ENCODE measurements at regions not wholly inside any gene's neighbourhood (a gene's known extent, or its start where the extent isn't known, plus 50 kb on each side); places are given as distances from the start of the nearest gene placed in this dataset.

DNA sequence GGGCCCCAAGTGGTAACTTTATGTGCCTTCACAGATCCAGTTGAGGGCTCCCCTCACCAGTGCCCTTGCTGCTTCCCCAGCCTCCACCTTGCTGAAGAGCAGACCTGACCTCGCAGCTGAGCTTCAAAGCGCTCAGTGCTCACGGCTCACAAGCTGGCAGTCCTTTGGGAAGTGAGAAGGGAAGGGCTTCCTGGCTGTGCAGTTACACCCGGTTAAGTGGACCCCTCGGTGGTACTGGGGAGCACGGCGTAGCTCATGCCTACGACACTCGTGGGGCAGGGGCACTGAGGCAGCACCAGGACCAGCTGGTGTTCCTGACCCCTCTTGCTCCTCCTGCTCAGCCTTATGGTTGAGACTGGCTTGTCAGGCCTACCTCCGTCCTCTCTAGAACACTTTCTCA is 629.0 kb upstream of the TBL1XR1 start:
- H3K4me2 ChIP-seq (ENCODE audit: low read length): no peak overlapping the region
- TF ChIP-seq TAF1 (IDR thresholded peaks at IDR 0.05; ENCODE audit: low read depth): no peak
- no peak for TF ChIP-seq SMC3 (conservative IDR thresholded peaks at IDR 0.05; ENCODE audit: poor library complexity)
- no peak for TF ChIP-seq RAD21 (conservative IDR thresholded peaks at IDR 0.05)
- no peak for TF ChIP-seq MXI1 (conservative IDR thresholded peaks at IDR 0.05; ENCODE audit: poor library complexity, severe bottlenecking)
- no peak for TF ChIP-seq EP300 (conservative IDR thresholded peaks at IDR 0.05; ENCODE audit: poor library complexity, severe bottlenecking)
- no peak for TF ChIP-seq POLR2AphosphoS5 (IDR thresholded peaks at IDR 0.05)
- no peak for TF ChIP-seq EZH2 (IDR thresholded peaks at IDR 0.05; ENCODE audit: borderline replicate concordance, insufficient read depth, low read length, poor library complexity, severe bottlenecking)
- TF ChIP-seq REST (IDR thresholded peaks at IDR 0.05; ENCODE audit: borderline replicate concordance): no peak
- no peak for TF ChIP-seq CTCF (IDR thresholded peaks at IDR 0.05; ENCODE audit: poor library complexity, severe bottlenecking)
- no peak overlapping the region for H3K27ac ChIP-seq (ENCODE audit: low read length)
- no peaks in the 10 kb centered on the region for H4K20me1 ChIP-seq (ENCODE audit: insufficient read depth)
- H3K79me2 ChIP-seq (replicated peaks; ENCODE audit: insufficient read depth, low read length): no peaks in the 10 kb centered on the region
- H3K36me3 ChIP-seq (ENCODE audit: insufficient read depth, low read length): no peaks in the 10 kb centered on the region
- no peaks in the 10 kb centered on the region for H3K9me3 ChIP-seq (ENCODE audit: low read length)
- no peak overlapping the region for H3K4me3 ChIP-seq (ENCODE audit: low read length)
- no peak overlapping the region for H3K9ac ChIP-seq (ENCODE audit: low read length)
- no peaks in the 10 kb centered on the region for H3K9me2 ChIP-seq (ENCODE audit: insufficient read depth, low read length)
- no peaks in the 10 kb centered on the region for H3K27me3 ChIP-seq (ENCODE audit: insufficient read depth, low read depth, low read length)
- no peak overlapping the region for H2AFZ ChIP-seq (ENCODE audit: low read depth, low read length)
- no peaks in the 10 kb centered on the region for H3F3A ChIP-seq (ENCODE audit: insufficient read depth, low read length, poor library complexity, severe bottlenecking)

DNA sequence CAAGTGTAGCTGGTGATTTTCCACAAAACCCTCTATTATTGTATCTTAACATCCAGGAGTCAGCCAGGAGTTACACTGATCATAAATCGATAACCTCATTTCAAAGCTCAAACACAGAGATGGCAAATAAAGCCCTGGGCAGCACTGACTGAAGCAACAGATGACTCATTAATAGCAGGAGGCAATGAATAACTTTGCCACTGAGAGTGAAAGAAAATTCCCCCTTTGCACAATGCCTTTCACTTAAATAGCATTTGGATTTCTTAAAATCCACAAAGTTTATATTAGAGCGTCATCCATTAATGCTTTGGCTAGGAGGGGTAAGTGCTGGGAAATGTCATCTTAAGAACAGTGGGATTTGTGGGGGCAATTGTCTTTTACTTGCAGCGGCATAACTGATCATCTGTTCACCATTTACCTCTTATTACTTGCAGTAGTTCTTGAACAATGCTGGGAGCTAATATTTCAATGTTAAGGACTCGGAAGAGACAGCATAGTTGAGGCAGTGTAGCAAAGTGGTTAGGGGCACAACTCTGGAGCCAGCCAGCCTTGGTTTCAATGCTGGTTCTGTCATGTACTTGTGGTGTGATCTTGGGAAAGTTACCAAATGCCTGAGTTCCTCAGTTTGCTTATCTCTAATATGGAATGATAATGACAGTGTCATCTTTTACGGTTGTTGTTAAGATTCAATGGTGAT is 630.4 kb upstream of the TBL1XR1 start:
- no peak for TF ChIP-seq TAF1 (IDR thresholded peaks at IDR 0.05; ENCODE audit: low read depth)
- no peak for TF ChIP-seq POLR2AphosphoS5 (IDR thresholded peaks at IDR 0.05)
- no peak for TF ChIP-seq EZH2 (IDR thresholded peaks at IDR 0.05; ENCODE audit: borderline replicate concordance, insufficient read depth, low read length, poor library complexity, severe bottlenecking)
- TF ChIP-seq CTCF (IDR thresholded peaks at IDR 0.05; ENCODE audit: poor library complexity, severe bottlenecking): no peak
- TF ChIP-seq EP300 (conservative IDR thresholded peaks at IDR 0.05; ENCODE audit: poor library complexity, severe bottlenecking): no peak
- no peak for TF ChIP-seq SMC3 (conservative IDR thresholded peaks at IDR 0.05; ENCODE audit: poor library complexity)
- TF ChIP-seq RAD21 (conservative IDR thresholded peaks at IDR 0.05): no peak
- no peak for TF ChIP-seq REST (IDR thresholded peaks at IDR 0.05; ENCODE audit: borderline replicate concordance)
- no peaks in the 10 kb centered on the region for H3F3A ChIP-seq (ENCODE audit: insufficient read depth, low read length, poor library complexity, severe bottlenecking)
- H3K4me2 ChIP-seq (ENCODE audit: low read length): no peak overlapping the region
- no peaks in the 10 kb centered on the region for H3K27me3 ChIP-seq (ENCODE audit: insufficient read depth, low read depth, low read length)
- no peak overlapping the region for H3K27ac ChIP-seq (ENCODE audit: low read length)
- no peak overlapping the region for H3K9ac ChIP-seq (ENCODE audit: low read length)
- no peaks in the 10 kb centered on the region for H3K36me3 ChIP-seq (ENCODE audit: insufficient read depth, low read length)
- H4K20me1 ChIP-seq (ENCODE audit: insufficient read depth): no peaks in the 10 kb centered on the region
- no peaks in the 10 kb centered on the region for H3K79me2 ChIP-seq (replicated peaks; ENCODE audit: insufficient read depth, low read length)
- no peaks in the 10 kb centered on the region for H3K9me3 ChIP-seq (ENCODE audit: low read length)
- no peak overlapping the region for H3K4me3 ChIP-seq (ENCODE audit: low read length)
- H3K9me2 ChIP-seq (ENCODE audit: insufficient read depth, low read length): no peaks in the 10 kb centered on the region
- H2AFZ ChIP-seq (ENCODE audit: low read depth, low read length): no peak overlapping the region

Measured in neural cell (in vitro differentiated cells).